ENCODE measurements at regions not wholly inside any gene's neighbourhood (a gene's known extent, or its start where the extent isn't known, plus 50 kb on each side); places are given as distances from the start of the nearest gene placed in this dataset.

DNA sequence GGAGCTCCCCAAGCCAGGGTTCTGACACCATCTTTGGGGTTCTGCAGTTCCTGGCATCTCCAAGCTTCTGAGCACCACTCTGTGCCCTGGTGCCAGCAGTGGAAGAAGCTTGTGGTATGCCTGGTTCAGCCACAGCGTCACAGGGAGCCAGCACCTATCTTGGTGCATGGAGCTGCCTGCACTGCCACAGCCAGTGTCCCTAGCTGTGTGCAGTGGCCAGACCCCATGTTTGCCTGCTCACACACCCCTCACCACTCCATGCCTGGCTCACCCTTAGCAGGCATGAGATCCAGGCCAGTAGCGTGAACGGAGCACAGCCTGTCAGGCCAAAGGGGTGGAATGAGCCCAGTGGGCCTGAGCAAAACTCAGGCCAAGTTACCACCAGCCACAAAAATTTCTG lies 290.2 kb upstream of the LRATD1 start:
- TF ChIP-seq POLR2A (IDR thresholded peaks at IDR 0.05) (no peak), CTCF (IDR thresholded peaks at IDR 0.05 in 4 of 5, conservative IDR thresholded peaks at IDR 0.05 in 1 of 5) (no peak)

Data from gastrocnemius medialis (tissue), 4 donors.